Astrocyte (in vitro differentiated cells and primary cell): ENCODE measurements at regions not wholly inside any gene's neighbourhood (a gene's known extent, or its start where the extent isn't known, plus 50 kb on each side); places are given as distances from the start of the nearest gene placed in this dataset.

ENCODE experiments used
- EZH2 ChIP-seq: IDR thresholded peaks from 2 replicates; pipeline ENCODE4 v1.6.1; 2012; ENCODE audit warnings: mild to moderate bottlenecking, low read length, inconsistent platforms; ENCODE audit not compliant: insufficient read depth
- TF ChIP-seq, protein P1 (sequence below): IDR thresholded peaks from 2 replicates; pipeline ENCODE4 v1.5.1; 2011; ENCODE audit warnings: low read depth, mild to moderate bottlenecking, inconsistent platforms, low read length, moderate library complexity; ENCODE audit not compliant: insufficient read depth

DNA sequence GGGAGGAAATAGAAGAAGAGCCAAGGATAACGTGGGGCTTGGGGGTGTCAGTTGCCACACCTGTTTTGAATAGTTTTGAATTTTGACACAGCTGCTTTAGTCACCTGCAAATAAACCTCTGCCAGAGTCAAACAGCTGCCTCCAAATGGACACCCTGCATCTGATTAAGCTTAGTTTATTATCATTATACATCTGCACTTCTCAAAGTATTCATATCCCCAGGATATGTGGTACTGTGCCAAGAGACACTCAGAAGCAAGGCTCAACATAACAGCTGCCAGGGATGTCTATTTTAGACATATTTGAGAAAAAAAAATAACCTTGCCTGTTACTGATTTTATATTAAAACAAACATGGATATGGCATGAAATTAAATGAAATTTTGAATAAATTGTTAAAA, 122.5 kb upstream of the WDR75 start:
- TF ChIP-seq, protein P1, sequence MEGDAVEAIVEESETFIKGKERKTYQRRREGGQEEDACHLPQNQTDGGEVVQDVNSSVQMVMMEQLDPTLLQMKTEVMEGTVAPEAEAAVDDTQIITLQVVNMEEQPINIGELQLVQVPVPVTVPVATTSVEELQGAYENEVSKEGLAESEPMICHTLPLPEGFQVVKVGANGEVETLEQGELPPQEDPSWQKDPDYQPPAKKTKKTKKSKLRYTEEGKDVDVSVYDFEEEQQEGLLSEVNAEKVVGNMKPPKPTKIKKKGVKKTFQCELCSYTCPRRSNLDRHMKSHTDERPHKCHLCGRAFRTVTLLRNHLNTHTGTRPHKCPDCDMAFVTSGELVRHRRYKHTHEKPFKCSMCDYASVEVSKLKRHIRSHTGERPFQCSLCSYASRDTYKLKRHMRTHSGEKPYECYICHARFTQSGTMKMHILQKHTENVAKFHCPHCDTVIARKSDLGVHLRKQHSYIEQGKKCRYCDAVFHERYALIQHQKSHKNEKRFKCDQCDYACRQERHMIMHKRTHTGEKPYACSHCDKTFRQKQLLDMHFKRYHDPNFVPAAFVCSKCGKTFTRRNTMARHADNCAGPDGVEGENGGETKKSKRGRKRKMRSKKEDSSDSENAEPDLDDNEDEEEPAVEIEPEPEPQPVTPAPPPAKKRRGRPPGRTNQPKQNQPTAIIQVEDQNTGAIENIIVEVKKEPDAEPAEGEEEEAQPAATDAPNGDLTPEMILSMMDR, result no peak
- TF ChIP-seq EZH2, result no peak
